HEK293 (cell line): ENCODE measurements at regions not wholly inside any gene's neighbourhood (a gene's known extent, or its start where the extent isn't known, plus 50 kb on each side); places are given as distances from the start of the nearest gene placed in this dataset.

Experiments
- CTCF ChIA-PET: fragments of 350-600 bp; formaldehyde crosslinking; extraction: SDS; loops from one replicate; lab custom pipeline; 2021; ENCODE audit warnings: antibody characterized with exemption; lab: Yijun Ruan, JAX
- POLR2A ChIA-PET: fragments of 300-600 bp; formaldehyde crosslinking; extraction: SDS; loops from one replicate; lab custom pipeline; 2020; ENCODE audit warnings: antibody characterized with exemption, inconsistent platforms; lab: Yijun Ruan, JAX
- H3K27ac ChIP-seq: fragments of 200-500 bp; sonication (Bioruptor generic); 2 replicates; pipeline ENCODE4 v1.5.1; 2014; ENCODE audit warnings: low read depth, low read length, control low read depth, inconsistent platforms; ENCODE audit errors: extremely low read depth
- H3K36me3 ChIP-seq, 2 experiments: fragments of 200-500 bp in 1 of 2; sonication (Bioruptor generic) in 1 of 2; 1 replicate in 1 of 2; 2 replicates in 1 of 2; pipeline ENCODE4 v1.5.1; 2014 to 2017; ENCODE audit warnings: inconsistent platforms in 2 of 2, low read length in 2 of 2; ENCODE audit not compliant: control insufficient read depth in 2 of 2, insufficient read depth in 1 of 2
- H3K4me1 ChIP-seq: fragments of 200-500 bp; sonication (Bioruptor generic); 2 replicates; pipeline ENCODE4 v1.5.1; 2014; ENCODE audit warnings: mild to moderate bottlenecking, low read length, inconsistent platforms; ENCODE audit not compliant: control insufficient read depth, insufficient read depth
- H3K4me3 ChIP-seq: 2 replicates; pipeline ENCODE4 v1.5.1; 2011; ENCODE audit warnings: low read depth, mild to moderate bottlenecking, control low read depth, low read length, moderate library complexity
- H3K9me3 ChIP-seq: fragments of 200-500 bp; sonication (Bioruptor generic); 2 replicates; pipeline ENCODE4 v1.5.1; 2014; ENCODE audit warnings: low read depth, low read length, inconsistent platforms; ENCODE audit not compliant: control insufficient read depth, insufficient read depth
- BCL11A ChIP-seq: fragments of 450-650 bp; formaldehyde crosslinking; IDR thresholded peaks from 2 replicates; pipeline ENCODE4 v1.5.1; 2016; ENCODE audit warnings: low read depth, missing biosample characterization, missing genetic modification characterization
- EGR2 ChIP-seq: fragments of 450-650 bp; formaldehyde crosslinking; IDR thresholded peaks from 2 replicates; pipeline ENCODE4 v1.5.1; 2016; ENCODE audit warnings: low read depth, missing biosample characterization, missing genetic modification characterization
- GLIS1 ChIP-seq: fragments of 450-650 bp; formaldehyde crosslinking; IDR thresholded peaks from 2 replicates; pipeline ENCODE4 v1.5.1; 2016; ENCODE audit warnings: missing biosample characterization, missing genetic modification characterization
- IKZF3 ChIP-seq: fragments of 450-650 bp; IDR thresholded peaks from 2 replicates; pipeline ENCODE4 v1.5.0; 2018; ENCODE audit warnings: missing biosample characterization, mild to moderate bottlenecking, missing genetic modification characterization, moderate library complexity
- KLF1 ChIP-seq: fragments of 450-650 bp; formaldehyde crosslinking; IDR thresholded peaks from 2 replicates; pipeline ENCODE4 v1.5.1; 2016; ENCODE audit warnings: missing biosample characterization, missing genetic modification characterization
- KLF16 ChIP-seq: fragments of 450-650 bp; formaldehyde crosslinking; IDR thresholded peaks from 2 replicates; pipeline ENCODE4 v1.5.1; 2017; ENCODE audit warnings: missing biosample characterization, missing genetic modification characterization
- SCRT2 ChIP-seq: fragments of 450-650 bp; formaldehyde crosslinking; IDR thresholded peaks from 2 replicates; pipeline ENCODE4 v1.5.1; 2016; ENCODE audit warnings: missing biosample characterization, missing genetic modification characterization
- SP2 ChIP-seq: fragments of 450-650 bp; formaldehyde crosslinking; IDR thresholded peaks from 2 replicates; pipeline ENCODE4 v1.5.1; 2016; ENCODE audit warnings: missing biosample characterization, missing genetic modification characterization
- ZBTB17 ChIP-seq: fragments of 450-650 bp; formaldehyde crosslinking; IDR thresholded peaks from 2 replicates; pipeline ENCODE4 v1.5.1; 2016; ENCODE audit warnings: missing biosample characterization, missing genetic modification characterization
- ZBTB48 ChIP-seq: fragments of 450-650 bp; formaldehyde crosslinking; IDR thresholded peaks from 2 replicates; pipeline ENCODE4 v1.5.1; 2016; ENCODE audit warnings: missing biosample characterization, missing genetic modification characterization
- ZFP41 ChIP-seq: fragments of 450-650 bp; formaldehyde crosslinking; IDR thresholded peaks from 2 replicates; pipeline ENCODE4 v1.5.1; 2016; ENCODE audit warnings: missing biosample characterization, missing genetic modification characterization, borderline replicate concordance
- ZFP69B ChIP-seq: fragments of 450-650 bp; formaldehyde crosslinking; IDR thresholded peaks from 2 replicates; pipeline ENCODE4 v1.5.1; 2016; ENCODE audit warnings: missing biosample characterization, missing genetic modification characterization
- ZIC2 ChIP-seq: fragments of 450-650 bp; formaldehyde crosslinking; IDR thresholded peaks from 2 replicates; pipeline ENCODE4 v1.5.1; 2016; ENCODE audit warnings: missing biosample characterization, missing genetic modification characterization
- ZNF202 ChIP-seq: fragments of 450-650 bp; formaldehyde crosslinking; IDR thresholded peaks from 2 replicates; pipeline ENCODE4 v1.5.1; 2016; ENCODE audit warnings: missing biosample characterization, missing genetic modification characterization, borderline replicate concordance
- ZNF394 ChIP-seq: fragments of 450-650 bp; formaldehyde crosslinking; IDR thresholded peaks from 2 replicates; pipeline ENCODE4 v1.5.1; 2016; ENCODE audit warnings: missing biosample characterization, missing genetic modification characterization, mild to moderate bottlenecking, moderate library complexity, borderline replicate concordance
- ZNF549 ChIP-seq: fragments of 450-650 bp; IDR thresholded peaks from 2 replicates; pipeline ENCODE4 v1.5.1; 2018; ENCODE audit warnings: missing biosample characterization, missing genetic modification characterization, mild to moderate bottlenecking, inconsistent platforms, moderate library complexity
- ZNF610 ChIP-seq: fragments of 450-650 bp; formaldehyde crosslinking; IDR thresholded peaks from 2 replicates; pipeline ENCODE4 v1.5.1; 2016; ENCODE audit warnings: missing biosample characterization, missing genetic modification characterization, borderline replicate concordance
- ZNF624 ChIP-seq: fragments of 450-650 bp; formaldehyde crosslinking; IDR thresholded peaks from 2 replicates; pipeline ENCODE4 v1.5.1; 2017; ENCODE audit warnings: missing biosample characterization, missing genetic modification characterization
- ZNF629 ChIP-seq: fragments of 450-650 bp; formaldehyde crosslinking; IDR thresholded peaks from 2 replicates; pipeline ENCODE4 v1.5.1; 2017; ENCODE audit warnings: missing biosample characterization, missing genetic modification characterization
- ZNF654 ChIP-seq: fragments of 450-650 bp; formaldehyde crosslinking; IDR thresholded peaks from 2 replicates; pipeline ENCODE4 v1.5.1; 2016; ENCODE audit warnings: low read depth, missing biosample characterization, missing genetic modification characterization
- TF ChIP-seq, protein P1 (sequence below): fragments of 450-650 bp; formaldehyde crosslinking; IDR thresholded peaks from 2 replicates; pipeline ENCODE4 v1.5.1; 2016; ENCODE audit warnings: missing biosample characterization, missing genetic modification characterization
- TF ChIP-seq, protein P2 (sequence below): fragments of 450-650 bp; formaldehyde crosslinking; IDR thresholded peaks from 2 replicates; pipeline ENCODE4 v1.5.1; 2016; ENCODE audit warnings: missing biosample characterization, missing genetic modification characterization
- TF ChIP-seq, protein P3 (sequence below): fragments of 450-650 bp; formaldehyde crosslinking; IDR thresholded peaks from 2 replicates; pipeline ENCODE4 v1.5.1; 2016; ENCODE audit warnings: missing biosample characterization, missing genetic modification characterization

DNA sequence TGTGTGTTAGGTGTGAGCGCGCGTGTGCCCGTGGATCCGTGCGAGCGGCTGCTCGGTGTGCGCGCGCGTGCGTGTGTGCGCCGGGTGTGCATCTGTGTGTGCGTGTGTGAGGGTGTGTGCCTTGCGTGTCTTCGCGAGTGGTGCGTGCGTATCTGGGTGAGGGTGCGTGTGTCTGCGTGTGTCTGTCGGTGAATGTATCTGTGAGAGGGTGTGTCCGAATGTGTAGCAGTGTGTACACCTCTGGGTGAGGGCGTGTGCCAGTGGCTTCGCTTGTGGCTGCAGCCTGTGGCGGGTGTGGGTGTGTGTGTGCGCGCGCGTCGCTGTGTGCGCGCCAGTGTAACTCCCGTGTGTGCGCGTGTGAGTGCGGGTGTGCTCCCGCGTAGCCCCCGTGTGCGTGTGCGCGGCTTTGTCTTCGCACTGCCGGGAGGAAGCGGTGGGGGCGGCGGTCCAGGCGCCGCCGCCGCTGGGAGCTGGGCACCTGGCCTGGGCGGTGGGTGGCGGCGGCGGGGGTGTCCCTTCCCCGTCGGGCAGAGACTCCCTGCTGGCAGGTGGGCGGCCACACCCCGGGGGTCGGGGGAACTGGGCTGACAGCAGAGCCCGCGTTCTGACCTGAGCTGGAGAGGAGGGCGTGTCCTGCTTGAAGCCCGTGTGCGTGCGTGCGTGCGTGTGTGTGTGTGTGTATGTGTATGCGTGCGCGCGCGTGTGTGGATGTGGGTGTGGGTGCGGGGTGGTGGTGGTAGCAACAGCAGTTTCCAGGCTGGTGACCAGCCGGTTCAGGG, 61.3 kb upstream of the EPB41L1 start (continued):
- TF ChIP-seq SCRT2 (tag by site-specific recombination) (peak; percentile 66), ZBTB17 (peak; percentile 85), ZFP41 (tag by site-specific recombination) (no peak), ZNF394 (tag by site-specific recombination) (no peak), SP2 (peak; percentile 34), ZBTB48 (tag by site-specific recombination) (peak; percentile 80), IKZF3 (tag by site-specific recombination) (no peak), KLF1 (tag by site-specific recombination) (peak; percentile 90), BCL11A (tag by site-specific recombination) (peak; percentile 16; the same call in 1 of the 2 replicates), ZFP69B (tag by site-specific recombination) (no peak), ZIC2 (tag by site-specific recombination) (peak; percentile 84), ZNF629 (0 out of 2 replicates have a peak, but pooled peaks have one; percentile 7)
- TF ChIP-seq, protein P1, sequence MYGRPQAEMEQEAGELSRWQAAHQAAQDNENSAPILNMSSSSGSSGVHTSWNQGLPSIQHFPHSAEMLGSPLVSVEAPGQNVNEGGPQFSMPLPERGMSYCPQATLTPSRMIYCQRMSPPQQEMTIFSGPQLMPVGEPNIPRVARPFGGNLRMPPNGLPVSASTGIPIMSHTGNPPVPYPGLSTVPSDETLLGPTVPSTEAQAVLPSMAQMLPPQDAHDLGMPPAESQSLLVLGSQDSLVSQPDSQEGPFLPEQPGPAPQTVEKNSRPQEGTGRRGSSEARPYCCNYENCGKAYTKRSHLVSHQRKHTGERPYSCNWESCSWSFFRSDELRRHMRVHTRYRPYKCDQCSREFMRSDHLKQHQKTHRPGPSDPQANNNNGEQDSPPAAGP (tag by site-specific recombination), result peak; percentile 93
- TF ChIP-seq, protein P2, sequence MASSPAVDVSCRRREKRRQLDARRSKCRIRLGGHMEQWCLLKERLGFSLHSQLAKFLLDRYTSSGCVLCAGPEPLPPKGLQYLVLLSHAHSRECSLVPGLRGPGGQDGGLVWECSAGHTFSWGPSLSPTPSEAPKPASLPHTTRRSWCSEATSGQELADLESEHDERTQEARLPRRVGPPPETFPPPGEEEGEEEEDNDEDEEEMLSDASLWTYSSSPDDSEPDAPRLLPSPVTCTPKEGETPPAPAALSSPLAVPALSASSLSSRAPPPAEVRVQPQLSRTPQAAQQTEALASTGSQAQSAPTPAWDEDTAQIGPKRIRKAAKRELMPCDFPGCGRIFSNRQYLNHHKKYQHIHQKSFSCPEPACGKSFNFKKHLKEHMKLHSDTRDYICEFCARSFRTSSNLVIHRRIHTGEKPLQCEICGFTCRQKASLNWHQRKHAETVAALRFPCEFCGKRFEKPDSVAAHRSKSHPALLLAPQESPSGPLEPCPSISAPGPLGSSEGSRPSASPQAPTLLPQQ, result peak; percentile 14; the same call in 1 of the 2 replicates
- TF ChIP-seq, protein P3, sequence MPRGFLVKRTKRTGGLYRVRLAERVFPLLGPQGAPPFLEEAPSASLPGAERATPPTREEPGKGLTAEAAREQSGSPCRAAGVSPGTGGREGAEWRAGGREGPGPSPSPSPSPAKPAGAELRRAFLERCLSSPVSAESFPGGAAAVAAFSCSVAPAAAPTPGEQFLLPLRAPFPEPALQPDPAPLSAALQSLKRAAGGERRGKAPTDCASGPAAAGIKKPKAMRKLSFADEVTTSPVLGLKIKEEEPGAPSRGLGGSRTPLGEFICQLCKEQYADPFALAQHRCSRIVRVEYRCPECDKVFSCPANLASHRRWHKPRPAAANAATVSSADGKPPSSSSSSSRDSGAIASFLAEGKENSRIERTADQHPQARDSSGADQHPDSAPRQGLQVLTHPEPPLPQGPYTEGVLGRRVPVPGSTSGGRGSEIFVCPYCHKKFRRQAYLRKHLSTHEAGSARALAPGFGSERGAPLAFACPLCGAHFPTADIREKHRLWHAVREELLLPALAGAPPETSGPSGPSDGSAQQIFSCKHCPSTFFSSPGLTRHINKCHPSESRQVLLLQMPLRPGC (tag by site-specific recombination), result 0 out of 2 replicates have a peak, but pooled peaks have one; percentile 16

DNA sequence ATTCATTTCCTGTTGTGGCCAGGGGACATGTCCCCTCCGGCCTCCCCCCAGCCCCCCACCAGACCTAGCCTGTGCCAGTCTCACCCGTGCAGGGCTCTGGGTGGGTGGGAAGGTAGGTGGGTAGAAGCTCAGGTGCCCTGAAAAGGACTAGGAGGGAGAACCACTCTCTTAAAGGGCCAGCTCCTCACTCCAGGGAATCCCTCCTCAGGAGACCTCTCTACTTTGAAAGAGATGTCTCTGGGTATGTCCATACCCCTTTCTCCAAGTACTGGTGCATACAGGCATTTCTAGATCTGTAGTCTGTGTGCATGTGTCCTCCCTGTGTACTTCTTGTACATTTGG, 60.8 kb upstream of the EPB41L1 start:
- ChIA-PET POLR2A (interaction anchor here (1.0 kb wide), 1 partner anchor 29 kb away, joined by 3 read pairs; no protein-coding TSS in a partner anchor), CTCF (interaction anchor here (0.7 to 1.5 kb wide), 2 partner anchors 9 to 86 kb away, joined by 4 to 5 read pairs; no protein-coding TSS in a partner anchor)
- Histone ChIP-seq H3K4me3 (peak overlapping the region; percentile 54), H3K9me3 (no peaks in the 10 kb centered on the region), H3K4me1 (no peaks in the 10 kb centered on the region), H3K27ac (no peak overlapping the region), H3K36me3 (no peaks in the 10 kb centered on the region)
- TF ChIP-seq GLIS1 (peak; percentile 31), ZNF549 (tag by site-specific recombination) (no peak), ZNF610 (tag by site-specific recombination) (no peak), ZNF629 (0 out of 2 replicates have a peak, but pooled peaks have one; percentile 9), KLF16 (tag by site-specific recombination) (no peak), ZNF624 (no peak), ZNF654 (tag by site-specific recombination) (no peak), EGR2 (tag by site-specific recombination) (0 out of 2 replicates have a peak, but pooled peaks have one; percentile 9), ZNF202 (no peak)
